ENCODE measurements at regions not wholly inside any gene's neighbourhood (a gene's known extent, or its start where the extent isn't known, plus 50 kb on each side); places are given as distances from the start of the nearest gene placed in this dataset.
"Not testable (repeated sequence)": the region's sequence is repeated elsewhere in the genome, so short reads cannot be mapped to it uniquely, and the experiment has no call there.

DNA sequence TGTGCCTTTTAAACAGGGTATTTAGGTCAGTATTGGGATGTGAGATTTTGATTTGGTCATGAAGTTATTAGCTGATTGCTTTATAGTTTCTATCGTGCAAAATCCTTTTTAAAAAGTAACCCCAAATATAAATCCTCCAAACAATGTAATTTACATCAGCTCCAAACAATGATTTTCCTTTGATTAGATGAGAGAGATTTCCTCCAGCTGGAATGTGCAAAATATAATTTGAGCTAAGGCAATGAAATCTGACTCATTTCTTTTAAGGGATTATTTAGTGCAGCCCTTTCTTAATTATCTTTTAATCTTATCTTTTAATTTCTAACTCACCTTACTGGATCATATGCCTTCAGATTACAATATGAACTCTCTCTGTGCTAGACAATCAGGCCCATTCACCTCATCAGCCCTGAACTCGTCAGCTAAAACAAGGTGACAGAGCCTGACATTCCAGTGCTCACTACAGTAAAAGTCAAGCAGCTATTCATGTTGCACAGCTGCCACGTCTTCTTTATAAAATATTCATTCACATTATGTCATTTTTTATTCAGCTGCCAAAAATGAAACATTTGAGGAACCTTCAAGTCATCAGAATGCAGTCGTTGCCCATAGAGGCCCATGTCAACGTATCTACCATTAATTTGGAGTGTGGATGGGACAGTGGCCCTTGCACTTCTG, 440.1 kb downstream of the CBLN4 start:
- DNase-seq (ENCODE audit: low spot score) (no peak), ATAC-seq (no peak)
- intact Hi-C loops (cut with DNase I) = no loop called here

DNA sequence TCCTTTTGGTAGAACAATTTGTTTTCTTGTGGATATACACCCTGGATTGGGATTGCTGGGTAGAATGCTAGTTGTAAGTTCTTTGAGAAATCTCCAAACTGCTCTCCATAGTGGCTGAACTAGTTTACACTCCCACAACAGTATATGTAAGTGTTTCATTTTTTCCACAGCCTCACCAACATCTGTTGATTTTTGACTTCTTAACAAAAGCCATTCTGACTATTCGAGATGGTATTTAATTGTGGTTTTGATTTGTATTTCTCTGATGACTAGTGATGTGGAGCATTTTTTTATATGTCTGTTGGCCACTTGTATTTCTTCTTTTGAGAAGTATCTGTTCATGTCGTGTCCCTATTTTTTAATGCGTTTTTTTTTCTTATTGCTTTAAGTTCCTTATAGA, 444.1 kb downstream of the CBLN4 start:
- intact Hi-C loops (cut with DNase I) = no loop called here
- ATAC-seq (no peak), DNase-seq (ENCODE audit: low spot score) (no peak)

DNA sequence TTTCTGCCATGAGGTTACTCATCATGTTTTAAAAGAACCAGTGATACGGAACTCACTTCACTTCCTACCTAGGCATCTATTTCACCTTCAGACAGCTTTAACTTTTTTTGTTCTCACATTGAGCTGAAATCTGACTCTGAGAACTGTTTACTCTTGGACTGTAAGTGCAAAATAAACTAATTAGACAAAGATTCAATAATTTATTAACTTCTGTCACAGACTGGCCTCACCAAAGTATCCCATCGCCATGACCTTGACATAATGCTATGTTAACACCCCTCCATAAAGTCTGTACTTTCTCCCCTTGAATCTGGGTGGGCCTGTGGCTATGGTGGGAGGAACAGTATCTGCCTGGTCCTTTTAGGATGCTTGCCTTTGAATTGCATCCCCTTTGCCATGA, 448.1 kb downstream of the CBLN4 start:
- no peak for DNase-seq (ENCODE audit: low spot score)

DNA sequence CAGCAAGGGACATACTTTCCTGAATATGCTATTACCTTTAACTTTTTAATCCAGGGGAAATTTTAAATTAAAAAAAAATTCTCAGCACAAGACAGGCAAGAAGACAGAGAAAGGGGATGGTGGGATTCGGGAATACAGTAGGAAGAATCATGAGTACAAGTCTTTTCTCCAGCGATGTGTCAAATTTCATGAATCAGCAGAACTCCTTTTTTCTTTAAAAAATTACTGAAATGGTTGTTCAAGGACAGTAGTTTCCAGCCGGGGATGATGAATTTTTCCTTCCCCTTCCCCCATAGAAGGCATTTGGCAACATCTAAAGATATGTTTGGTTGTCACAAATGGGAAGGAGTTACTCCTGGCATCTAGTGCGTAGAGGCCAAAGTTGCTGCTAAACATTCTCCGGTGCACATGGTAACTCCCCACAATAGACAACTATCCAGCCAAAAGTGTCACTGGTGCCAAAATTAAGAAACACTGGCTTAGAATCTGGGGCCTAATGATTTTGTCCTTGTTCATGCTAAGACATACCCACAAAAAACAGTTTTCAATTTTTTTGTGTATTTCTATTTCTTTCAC, 450.2 kb downstream of the CBLN4 start:
- ATAC-seq = no peak
- intact Hi-C loops (cut with DNase I) = no loop called here
- no peak for DNase-seq (ENCODE audit: low spot score)

More for the DNA sequence above, 448.1 kb downstream of the CBLN4 start:
- ATAC-seq = no peak
- intact Hi-C loops (cut with DNase I) = no loop called here

DNA sequence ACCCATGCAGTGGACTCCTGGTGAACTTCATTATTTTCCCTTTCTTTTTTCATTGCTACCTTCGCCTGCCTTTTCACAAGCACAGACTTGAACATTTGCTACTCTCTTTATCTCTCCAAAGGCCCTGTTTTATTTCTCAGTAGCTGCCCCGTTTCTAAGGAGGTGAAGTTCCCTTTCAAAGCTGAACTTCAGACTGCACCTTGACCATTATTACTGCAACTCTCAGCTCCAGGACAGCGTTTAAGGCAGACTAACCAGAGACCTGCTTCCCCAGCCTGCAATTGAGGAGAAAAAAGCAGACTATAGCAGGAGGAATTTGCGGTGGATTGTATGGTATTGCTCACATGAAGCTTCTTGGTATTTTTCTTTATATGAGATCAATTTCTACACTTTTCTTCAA, 460.7 kb downstream of the CBLN4 start:
- intact Hi-C loops (cut with DNase I) = no loop called here
- DNase-seq (ENCODE audit: low spot score) = no peak
- no peak for ATAC-seq

DNA sequence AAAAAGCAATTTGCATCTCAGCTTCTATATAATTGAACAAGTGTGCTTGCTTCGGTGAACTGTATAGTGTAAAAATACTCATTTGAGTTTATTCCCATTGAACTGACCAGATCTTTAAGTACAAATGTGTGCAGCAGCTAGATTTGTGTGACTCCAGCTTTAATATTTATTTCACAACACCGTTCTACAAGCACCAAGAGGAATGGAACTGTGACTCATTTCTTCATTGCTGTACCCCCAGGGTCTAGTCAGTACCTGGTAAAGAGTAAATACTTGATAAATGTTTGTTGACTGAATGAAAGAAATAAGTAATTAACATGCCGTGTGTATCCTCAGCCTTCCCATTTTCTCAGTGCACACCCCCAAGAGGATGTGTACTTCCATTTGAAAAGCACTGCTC, 464.8 kb downstream of the CBLN4 start:
- intact Hi-C loops (cut with DNase I) = no loop called here
- no peak for DNase-seq (ENCODE audit: low spot score)

DNA sequence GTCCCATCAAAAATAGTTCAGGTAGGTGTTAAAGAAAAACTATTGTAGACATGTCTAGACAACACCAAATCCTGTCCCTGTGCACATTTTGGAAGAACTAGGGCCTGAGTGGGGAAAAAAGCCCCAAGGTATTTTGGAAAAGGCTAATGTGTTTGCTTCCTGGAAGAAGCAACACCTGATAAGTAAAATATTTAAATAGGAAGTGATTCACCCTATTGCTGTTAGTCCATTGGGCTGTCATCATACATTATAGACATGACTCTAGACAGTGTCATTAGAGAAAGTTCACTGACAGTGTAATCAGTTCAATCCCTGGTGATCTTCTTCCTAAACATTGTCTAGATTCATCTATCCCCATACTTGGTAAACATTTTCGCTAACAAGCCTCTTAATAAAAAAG, 465.3 kb downstream of the CBLN4 start:
- DNase-seq (ENCODE audit: low spot score) = no peak
- intact Hi-C loops (cut with DNase I) = no loop called here
- ATAC-seq = no peak

More for the DNA sequence above, 464.8 kb downstream of the CBLN4 start:
- ATAC-seq = no peak

DNA sequence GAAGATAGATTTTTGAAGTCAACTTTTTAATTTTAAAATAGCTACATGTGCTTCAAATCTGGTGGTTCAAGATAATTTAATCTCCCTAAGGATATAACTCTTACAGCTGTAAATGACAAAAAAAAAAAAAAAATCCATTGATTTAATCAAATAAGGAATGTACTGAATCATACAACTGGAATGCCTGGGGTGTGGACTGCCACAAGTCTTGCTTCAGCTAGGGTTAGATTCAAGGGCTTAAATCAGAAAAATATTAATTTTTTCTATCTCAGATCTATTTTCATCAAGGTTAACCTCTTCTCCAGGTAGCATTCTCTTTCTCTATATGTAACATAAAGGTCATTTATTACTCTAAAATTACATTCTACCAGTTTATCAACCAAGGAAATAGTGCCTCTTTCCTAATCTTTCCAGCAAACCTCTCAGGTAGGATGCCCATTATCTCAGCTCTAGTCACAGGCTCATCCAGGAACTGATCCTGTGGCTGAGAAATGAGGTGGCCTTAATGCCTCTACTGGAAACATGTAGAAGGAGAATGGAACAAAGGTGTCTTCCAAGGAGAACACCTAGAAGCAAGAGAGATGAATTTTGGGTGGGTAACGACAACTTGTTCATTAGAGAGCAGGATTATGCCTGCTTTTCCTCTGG, 466.9 kb downstream of the CBLN4 start:
- intact Hi-C loops (cut with DNase I) = no loop called here
- DNase-seq (ENCODE audit: low spot score) (no peak), ATAC-seq (no peak)

DNA sequence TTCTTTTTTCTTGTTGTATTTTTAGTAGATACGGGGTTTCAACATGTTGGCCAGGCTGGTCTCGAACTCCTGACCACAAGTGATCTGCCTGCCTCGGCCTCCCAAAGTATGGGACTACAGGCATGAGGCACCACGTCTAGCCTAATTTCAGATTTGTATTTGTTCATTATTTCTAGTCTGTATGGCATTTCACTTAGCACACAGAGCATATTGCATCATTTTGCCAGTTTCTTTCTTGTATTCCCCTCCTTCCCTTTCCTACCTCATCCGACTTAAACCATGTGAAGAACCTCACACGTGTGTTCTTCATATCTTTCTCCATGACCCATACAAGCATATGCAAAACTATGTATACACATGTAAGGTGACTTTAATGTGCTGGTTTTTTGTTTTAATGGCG, 470.0 kb downstream of the CBLN4 start:
- DNase-seq (ENCODE audit: low spot score) = no peak
- intact Hi-C loops (cut with DNase I) = no loop called here
- no peak for ATAC-seq

DNA sequence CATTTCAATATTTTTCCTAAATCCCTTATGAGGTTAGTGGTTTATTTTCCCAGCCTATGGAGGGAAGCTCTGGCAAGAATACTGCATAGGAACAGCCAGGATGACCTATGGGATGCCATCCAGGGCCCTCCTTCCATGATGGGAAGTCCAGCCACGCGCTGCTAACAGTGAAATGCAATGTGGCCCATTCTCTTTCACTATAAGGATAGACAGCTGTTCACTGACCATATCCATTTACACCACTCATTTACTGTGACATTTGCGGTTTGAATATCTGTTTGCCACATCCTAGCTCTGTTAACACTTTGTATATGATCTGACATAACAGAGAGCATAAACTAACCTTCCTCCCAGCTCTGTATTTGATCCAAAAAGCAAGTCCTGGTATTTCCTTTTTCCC, 471.7 kb downstream of the CBLN4 start:
- intact Hi-C loops (cut with DNase I) = loop anchor here (1.0 kb wide), 1 partner anchor 29 kb away; no protein-coding TSS in a partner anchor
- no peak for DNase-seq (ENCODE audit: low spot score)

DNA sequence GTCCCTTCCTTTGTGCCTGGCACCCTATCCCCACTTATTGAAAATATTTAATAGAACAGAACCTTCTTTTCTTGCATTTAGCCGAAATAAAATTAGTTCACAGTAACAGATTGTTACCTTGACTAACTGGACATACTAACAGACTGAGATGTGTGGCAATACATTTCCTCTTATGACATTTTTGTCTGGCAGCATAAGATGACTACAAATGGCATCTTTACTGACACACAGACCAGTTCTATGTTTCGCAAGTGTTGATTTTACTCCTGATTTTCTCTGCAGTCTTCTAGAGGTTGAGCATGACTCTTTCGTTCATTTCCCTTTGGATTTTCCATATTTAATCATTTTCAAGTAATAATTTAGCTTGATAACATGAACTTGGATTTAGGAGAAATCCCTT, 474.6 kb downstream of the CBLN4 start:
- DNase-seq (ENCODE audit: low spot score) = no peak
- ATAC-seq = no peak
- intact Hi-C loops (cut with DNase I) = no loop called here

More for the DNA sequence above, 471.7 kb downstream of the CBLN4 start:
- no peak for ATAC-seq

DNA sequence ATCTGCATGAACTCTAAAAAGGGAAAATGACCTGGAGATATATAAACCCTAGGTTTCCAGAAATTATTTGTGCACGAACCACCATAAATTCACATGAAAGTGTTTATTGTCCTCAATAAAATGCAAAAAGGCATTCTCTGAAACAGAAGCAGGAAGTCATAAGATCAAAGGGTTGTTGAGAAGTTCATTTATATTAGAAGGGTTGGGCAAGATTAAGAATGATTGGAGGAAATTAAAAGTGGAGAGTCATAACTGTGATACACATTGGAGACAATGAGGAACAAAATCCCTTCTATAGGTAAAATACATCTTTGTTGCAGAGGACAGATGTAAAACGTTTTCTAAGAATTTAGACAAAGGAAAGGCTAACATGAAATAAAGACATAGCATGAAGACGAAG, 476.8 kb downstream of the CBLN4 start:
- ATAC-seq (no peak), DNase-seq (ENCODE audit: low spot score) (no peak)
- intact Hi-C loops (cut with DNase I) = no loop called here

DNA sequence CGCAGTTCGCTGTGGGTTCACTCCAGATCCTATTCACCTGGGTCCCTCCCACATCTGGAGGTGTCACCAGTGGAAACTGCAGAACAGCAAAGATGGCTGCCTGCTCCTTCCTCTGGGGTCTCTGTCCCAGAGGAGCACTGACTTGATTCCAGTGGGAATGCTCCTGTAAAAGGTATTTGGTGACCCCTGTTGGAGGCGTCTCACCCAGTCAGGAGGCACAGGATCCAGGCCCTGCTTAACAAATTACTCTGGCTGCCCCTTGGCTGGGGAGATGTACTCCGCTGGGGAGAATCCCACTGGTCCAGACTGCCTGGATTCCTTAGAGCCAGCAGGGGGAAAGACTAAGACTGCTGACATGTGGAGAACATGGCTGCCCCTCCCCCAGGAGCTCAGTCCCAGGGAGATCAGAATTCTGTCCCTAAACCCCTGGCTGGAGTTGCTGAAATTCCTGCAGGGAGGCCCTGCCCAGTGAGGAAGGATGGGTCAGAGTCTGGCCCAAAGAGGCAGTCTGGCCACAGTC, 483.0 kb downstream of the CBLN4 start:
- intact Hi-C loops (cut with DNase I) = no loop called here
- no peak for DNase-seq (ENCODE audit: low spot score)
- ATAC-seq = no peak

DNA sequence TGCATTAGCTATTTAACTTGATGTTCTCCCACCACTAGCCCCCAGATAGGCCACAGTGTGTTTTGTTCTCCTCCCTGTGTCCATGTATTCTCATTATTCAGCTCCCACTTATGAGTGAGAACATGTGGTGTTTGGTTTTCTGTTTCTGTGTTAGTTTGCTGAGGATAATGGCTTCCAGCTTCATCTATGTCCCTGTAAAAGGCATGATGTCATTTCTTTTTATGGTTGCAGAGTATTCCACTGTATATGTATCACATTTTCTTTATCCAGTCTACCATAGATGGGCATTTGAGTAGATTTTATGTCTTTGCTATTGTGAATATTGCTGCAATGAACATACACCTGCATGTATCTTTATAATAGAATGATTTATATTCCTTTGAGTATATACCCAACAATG, 487.7 kb downstream of the CBLN4 start:
- intact Hi-C loops (cut with DNase I); DNase-seq (ENCODE audit: low spot score); ATAC-seq: not testable (repeated sequence)

DNA sequence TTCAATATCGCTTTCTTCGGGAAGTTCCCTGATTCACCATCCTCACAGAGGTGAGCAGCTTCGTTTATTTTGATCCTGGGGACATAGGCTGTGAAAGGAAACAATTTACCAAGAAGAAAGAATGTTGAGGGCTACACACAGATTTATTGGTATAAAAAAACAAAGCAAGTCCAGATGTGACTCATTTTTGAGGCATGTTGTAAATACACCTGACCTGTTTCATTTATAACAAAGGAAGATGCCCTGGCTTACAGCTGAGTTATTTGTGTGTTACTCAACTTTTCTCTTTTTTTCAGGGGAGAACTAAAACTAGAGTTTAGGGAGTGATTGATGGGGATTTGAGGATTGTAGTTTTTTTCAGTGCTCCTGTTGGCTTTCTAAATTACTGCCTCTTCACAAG, 489.5 kb downstream of the CBLN4 start:
- DNase-seq (ENCODE audit: low spot score) (no peak), ATAC-seq (no peak)
- intact Hi-C loops (cut with DNase I) = no loop called here

DNA sequence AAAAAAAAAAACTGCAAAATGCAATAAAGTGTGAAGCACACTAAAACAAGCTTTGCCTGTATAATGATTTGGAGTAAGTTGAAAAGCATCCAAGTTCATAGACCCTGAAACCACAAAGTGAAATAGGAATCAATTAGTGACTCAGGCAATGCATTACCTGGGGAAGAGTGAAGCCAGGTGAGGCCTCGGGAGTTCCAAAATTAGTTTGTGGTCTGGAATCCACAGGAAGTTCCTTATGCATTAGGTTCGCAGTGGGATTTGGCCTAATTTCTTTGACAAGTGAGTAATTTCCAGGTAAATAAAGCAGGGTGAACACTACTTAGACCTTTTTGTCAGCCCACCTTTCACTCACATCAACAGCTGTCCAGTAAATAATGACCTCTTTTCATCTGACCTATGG, 490.8 kb downstream of the CBLN4 start:
- intact Hi-C loops (cut with DNase I) = no loop called here
- DNase-seq (ENCODE audit: low spot score) (no peak), ATAC-seq (no peak)

DNA sequence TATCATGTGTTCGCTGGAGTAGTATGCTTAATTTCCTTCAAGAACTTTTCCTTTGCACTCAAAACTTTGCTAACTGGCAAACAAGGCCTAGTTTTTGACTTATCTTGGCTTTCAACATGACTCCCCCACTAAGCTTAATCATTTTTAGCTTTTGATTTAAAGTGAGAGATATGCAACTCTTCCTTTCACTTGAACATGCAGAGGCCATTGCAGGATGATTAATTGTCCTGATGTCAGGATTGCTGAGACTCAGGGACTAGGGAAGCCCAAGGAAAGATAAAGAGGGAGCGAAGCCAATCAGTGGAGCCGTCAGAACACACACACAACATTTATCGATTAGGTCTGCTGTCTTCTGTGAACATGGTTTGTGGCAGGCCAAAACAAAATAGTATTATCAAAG, 491.4 kb downstream of the CBLN4 start:
- ATAC-seq (no peak), DNase-seq (ENCODE audit: low spot score) (no peak)
- intact Hi-C loops (cut with DNase I) = no loop called here

DNA sequence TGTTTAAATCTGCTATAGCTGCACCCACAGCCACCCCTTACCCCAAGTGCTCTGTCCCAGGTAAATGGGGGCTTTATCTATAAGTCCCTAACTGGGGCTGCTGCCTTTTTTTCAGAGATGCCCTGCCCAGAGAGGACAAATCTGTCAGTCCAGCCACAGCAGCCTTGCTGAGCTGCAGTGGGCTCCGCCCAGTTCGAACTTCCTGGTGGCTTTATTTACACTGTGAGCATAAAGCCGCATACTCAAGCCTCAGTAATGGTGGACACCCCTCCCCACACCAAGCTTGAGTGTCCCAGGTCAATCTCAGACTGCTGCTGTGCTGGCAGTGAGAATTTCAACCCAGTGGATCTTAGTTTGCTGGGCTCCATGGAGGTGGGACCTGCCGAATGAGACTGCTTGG, 505.2 kb downstream of the CBLN4 start:
- no peak for ATAC-seq
- intact Hi-C loops (cut with DNase I) = no loop called here
- DNase-seq (ENCODE audit: low spot score) = no peak

DNA sequence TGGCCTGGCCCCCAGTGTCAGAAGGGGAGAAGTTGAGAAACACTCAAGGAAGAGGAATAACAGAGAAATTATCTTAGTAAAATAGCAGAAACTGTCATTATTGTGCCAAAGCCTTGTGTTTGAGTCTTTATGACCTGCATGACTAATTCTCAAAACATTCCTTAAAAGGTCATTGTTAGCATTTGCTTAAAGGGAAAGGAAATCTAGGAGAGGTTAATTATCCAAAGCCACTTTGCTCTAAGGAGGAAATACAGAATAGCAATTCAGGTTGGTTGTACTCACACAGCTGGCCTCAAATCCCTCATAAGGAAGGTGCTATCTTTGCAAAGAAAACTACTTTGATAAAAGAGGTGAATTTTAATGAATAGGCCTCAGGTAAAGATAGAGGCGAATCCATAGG, 516.7 kb downstream of the CBLN4 start:
- intact Hi-C loops (cut with DNase I) = no loop called here
- DNase-seq (ENCODE audit: low spot score) = no peak
- no peak for ATAC-seq

DNA sequence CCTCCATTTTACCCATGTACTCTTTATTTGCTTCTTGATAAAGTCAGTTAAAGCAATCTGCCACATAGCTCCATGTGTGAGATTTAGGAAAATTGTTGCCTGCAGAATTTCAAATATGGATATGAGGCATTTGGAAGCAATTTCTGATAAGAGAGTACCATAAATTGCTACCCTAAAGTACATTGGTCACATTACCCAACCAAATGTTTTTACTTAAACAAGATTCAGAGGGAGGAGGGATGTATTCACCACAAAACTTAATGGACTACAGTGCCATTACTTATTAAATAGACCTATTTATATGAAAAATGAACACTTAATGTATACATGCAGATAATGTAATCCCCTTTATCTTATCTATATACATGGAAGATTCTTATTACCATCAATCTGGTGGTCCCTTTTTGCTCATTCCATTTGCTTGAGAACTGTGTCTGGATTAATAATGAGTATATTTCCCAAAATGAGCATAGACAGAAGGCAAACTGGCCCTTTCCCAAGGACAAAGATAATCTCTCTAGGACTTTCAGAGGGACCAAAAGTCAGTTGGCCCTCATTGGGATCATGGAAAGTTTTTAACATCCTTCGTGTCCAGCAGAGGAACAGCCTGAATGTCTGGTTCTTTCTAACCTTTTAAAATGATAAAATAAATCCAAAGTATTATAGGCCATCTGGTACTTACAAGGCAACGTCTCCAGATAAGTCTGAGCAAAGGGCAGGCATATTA, 526.4 kb downstream of the CBLN4 start:
- ATAC-seq (no peak), DNase-seq (ENCODE audit: low spot score) (no peak)
- intact Hi-C loops (cut with DNase I) = no loop called here
